ENCODE measurements at regions not wholly inside any gene's neighbourhood (a gene's known extent, or its start where the extent isn't known, plus 50 kb on each side); places are given as distances from the start of the nearest gene placed in this dataset.

DNA sequence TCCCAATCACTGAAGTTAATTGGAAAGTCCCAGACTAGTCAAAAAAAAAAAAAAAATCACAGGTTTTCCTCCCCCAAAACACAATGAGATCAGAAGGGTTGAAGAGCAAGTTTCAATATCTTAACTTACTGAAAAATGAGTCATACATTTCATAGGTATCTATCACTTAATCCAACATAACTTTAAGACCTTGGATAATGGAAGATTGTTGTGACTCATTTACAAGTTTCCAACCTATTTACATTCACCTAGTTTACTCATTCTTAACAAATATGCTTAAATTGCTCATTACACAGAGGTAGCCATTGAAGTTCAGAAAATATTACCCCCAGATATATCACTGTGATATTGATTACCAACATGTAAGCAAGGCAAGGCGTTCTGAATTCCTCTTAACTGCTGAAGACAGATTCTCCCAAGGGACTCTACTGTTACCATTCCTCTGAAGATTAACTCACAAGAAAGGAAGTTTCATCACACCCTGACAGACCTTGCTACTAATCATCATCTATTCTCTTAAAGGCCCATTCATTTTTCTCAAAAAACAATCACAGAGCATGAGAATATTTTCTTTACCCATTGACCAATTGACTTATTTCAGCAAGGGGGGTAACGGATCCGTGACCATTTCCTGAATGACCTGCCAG, 563.8 kb downstream of the TLE1 start:
- no peak for TF ChIP-seq POLR2AphosphoS5 (IDR thresholded peaks at IDR 0.05; ENCODE audit: low read depth, low read length)
- no peak for TF ChIP-seq SIN3A (IDR thresholded peaks at IDR 0.05; ENCODE audit: borderline replicate concordance, insufficient read depth, low read length)
- TF ChIP-seq TAF1 (IDR thresholded peaks at IDR 0.05; ENCODE audit: borderline replicate concordance, insufficient read depth, low read length) = no peak
- TF ChIP-seq, protein P1, sequence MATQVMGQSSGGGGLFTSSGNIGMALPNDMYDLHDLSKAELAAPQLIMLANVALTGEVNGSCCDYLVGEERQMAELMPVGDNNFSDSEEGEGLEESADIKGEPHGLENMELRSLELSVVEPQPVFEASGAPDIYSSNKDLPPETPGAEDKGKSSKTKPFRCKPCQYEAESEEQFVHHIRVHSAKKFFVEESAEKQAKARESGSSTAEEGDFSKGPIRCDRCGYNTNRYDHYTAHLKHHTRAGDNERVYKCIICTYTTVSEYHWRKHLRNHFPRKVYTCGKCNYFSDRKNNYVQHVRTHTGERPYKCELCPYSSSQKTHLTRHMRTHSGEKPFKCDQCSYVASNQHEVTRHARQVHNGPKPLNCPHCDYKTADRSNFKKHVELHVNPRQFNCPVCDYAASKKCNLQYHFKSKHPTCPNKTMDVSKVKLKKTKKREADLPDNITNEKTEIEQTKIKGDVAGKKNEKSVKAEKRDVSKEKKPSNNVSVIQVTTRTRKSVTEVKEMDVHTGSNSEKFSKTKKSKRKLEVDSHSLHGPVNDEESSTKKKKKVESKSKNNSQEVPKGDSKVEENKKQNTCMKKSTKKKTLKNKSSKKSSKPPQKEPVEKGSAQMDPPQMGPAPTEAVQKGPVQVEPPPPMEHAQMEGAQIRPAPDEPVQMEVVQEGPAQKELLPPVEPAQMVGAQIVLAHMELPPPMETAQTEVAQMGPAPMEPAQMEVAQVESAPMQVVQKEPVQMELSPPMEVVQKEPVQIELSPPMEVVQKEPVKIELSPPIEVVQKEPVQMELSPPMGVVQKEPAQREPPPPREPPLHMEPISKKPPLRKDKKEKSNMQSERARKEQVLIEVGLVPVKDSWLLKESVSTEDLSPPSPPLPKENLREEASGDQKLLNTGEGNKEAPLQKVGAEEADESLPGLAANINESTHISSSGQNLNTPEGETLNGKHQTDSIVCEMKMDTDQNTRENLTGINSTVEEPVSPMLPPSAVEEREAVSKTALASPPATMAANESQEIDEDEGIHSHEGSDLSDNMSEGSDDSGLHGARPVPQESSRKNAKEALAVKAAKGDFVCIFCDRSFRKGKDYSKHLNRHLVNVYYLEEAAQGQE (IDR thresholded peaks at IDR 0.05; ENCODE audit: insufficient read depth in 1 of 2, low read depth in 2 of 2, low read length in 2 of 2) = no peak
- TF ChIP-seq FOXP2 (optimal IDR thresholded peaks at IDR 0.05; ENCODE audit: borderline replicate concordance, extremely low read depth, extremely low read length, insufficient read depth) = no peak

DNA sequence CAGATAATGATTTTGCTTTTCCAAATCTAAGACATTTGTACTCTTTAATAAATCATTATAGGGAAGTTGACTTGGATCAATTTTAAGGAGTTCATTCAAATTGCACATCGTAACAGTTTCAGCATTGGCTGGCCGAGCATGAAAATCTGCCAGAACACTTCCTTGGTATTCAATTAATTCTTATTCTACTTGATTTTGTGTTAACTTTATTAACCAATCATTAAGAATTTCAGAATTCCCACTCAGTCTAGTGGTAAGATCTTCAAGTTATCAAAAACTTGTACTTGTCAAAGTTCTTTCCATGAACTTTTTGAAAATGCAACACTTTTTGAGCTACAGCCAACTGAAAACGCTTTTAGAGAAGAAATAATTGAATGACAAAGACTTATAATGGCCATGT, 565.8 kb downstream of the TLE1 start:
- TF ChIP-seq POLR2AphosphoS5 (IDR thresholded peaks at IDR 0.05; ENCODE audit: low read depth, low read length) = no peak
- TF ChIP-seq, protein P1 (IDR thresholded peaks at IDR 0.05; ENCODE audit: insufficient read depth in 1 of 2, low read depth in 2 of 2, low read length in 2 of 2) = no peak
- TF ChIP-seq SIN3A (IDR thresholded peaks at IDR 0.05; ENCODE audit: borderline replicate concordance, insufficient read depth, low read length) = no peak
- no peak for TF ChIP-seq TAF1 (IDR thresholded peaks at IDR 0.05; ENCODE audit: borderline replicate concordance, insufficient read depth, low read length)

DNA sequence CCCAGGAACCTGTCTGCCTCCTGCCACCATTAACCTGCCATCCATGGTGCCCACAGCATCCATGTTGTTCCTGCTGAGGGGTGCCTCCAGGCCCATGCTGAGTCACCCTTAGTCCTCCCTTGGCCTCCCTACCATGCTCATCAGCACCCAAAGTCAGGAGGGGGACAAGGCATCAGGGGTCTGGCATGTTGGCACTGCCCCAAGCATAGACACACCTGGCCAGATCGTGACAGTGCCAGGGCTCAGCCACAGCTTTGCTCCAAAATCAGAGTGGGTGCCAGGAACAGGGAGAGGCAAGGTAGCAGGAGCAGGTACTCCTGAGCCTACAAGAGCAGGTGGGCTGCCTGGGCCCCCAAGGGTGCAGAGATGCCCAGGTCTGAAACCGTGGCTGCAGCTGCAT, 566.6 kb downstream of the TLE1 start:
- no peak for TF ChIP-seq POLR2AphosphoS5 (IDR thresholded peaks at IDR 0.05; ENCODE audit: low read depth, low read length)
- TF ChIP-seq TAF1 (IDR thresholded peaks at IDR 0.05; ENCODE audit: borderline replicate concordance, insufficient read depth, low read length) = no peak
- TF ChIP-seq SIN3A (IDR thresholded peaks at IDR 0.05; ENCODE audit: borderline replicate concordance, insufficient read depth, low read length) = no peak
- TF ChIP-seq, protein P1 (IDR thresholded peaks at IDR 0.05; ENCODE audit: insufficient read depth in 1 of 2, low read depth in 2 of 2, low read length in 2 of 2) = no peak
- no peak for TF ChIP-seq FOXP2 (optimal IDR thresholded peaks at IDR 0.05; ENCODE audit: borderline replicate concordance, extremely low read depth, extremely low read length, insufficient read depth)

DNA sequence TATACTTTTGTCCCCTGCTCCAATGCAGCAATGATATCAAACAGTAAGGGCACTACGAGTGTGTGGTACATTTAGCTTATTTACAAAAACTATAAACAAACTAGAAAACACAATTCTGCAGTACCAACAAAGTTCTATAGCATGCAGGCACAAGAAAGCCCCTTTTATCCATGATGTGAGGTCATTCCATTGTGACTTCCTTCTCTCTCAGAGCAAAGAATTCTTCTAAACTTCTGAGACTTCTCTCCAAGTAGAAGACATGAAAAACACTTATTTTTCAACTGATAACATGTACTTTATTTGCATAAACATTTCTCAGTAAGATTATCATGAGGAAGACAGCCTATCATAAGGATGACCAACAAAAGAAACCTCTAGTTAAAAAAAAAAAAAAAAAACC, 569.8 kb downstream of the TLE1 start:
- TF ChIP-seq FOXP2 (optimal IDR thresholded peaks at IDR 0.05; ENCODE audit: borderline replicate concordance, extremely low read depth, extremely low read length, insufficient read depth) (no peak), TAF1 (IDR thresholded peaks at IDR 0.05; ENCODE audit: borderline replicate concordance, insufficient read depth, low read length) (no peak), POLR2AphosphoS5 (IDR thresholded peaks at IDR 0.05; ENCODE audit: low read depth, low read length) (no peak), SIN3A (IDR thresholded peaks at IDR 0.05; ENCODE audit: borderline replicate concordance, insufficient read depth, low read length) (no peak)
- TF ChIP-seq, protein P1 (IDR thresholded peaks at IDR 0.05; ENCODE audit: insufficient read depth in 1 of 2, low read depth in 2 of 2, low read length in 2 of 2) = no peak

DNA sequence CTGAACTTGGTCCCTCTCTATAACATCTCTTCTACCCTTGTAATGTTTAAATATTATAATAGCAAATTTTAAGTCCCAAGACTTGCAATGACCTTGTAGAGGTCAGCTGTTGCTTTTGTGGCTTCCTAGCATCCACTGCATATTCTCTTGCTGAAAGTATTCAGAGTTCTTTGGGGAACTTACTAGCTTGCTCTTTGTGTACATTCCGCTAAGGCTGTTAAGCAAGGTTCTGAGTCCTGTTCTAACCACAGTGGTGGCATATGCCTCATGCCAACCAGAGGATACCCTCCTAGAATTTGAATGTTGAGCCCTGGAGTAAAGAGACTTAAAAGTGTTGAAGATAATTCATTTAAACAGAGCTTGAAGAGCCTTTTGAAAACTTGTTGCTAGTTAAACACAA, 570.9 kb downstream of the TLE1 start:
- TF ChIP-seq FOXP2 (optimal IDR thresholded peaks at IDR 0.05; ENCODE audit: borderline replicate concordance, extremely low read depth, extremely low read length, insufficient read depth) (no peak), POLR2AphosphoS5 (IDR thresholded peaks at IDR 0.05; ENCODE audit: low read depth, low read length) (no peak), SIN3A (IDR thresholded peaks at IDR 0.05; ENCODE audit: borderline replicate concordance, insufficient read depth, low read length) (no peak), TAF1 (IDR thresholded peaks at IDR 0.05; ENCODE audit: borderline replicate concordance, insufficient read depth, low read length) (no peak)
- TF ChIP-seq, protein P1 (IDR thresholded peaks at IDR 0.05; ENCODE audit: insufficient read depth in 1 of 2, low read depth in 2 of 2, low read length in 2 of 2) = no peak
